ENCODE measurements at regions not wholly inside any gene's neighbourhood (a gene's known extent, or its start where the extent isn't known, plus 50 kb on each side); places are given as distances from the start of the nearest gene placed in this dataset.
A peak's percentile ranks its signal among the peaks of the same experiment; 100 is the strongest.

- no peaks in the 10 kb centered on the region for H3K4me1 ChIP-seq
- no peak overlapping the region for H3K4me3 ChIP-seq
- TF ChIP-seq ZNF302 (CRISPR knock-in tag; IDR thresholded peaks at IDR 0.05), result no peak
- ChIA-PET POLR2A (no interaction called here), CTCF (no interaction called here)
- DNase-seq (ENCODE audit: low read depth in 1 of 2, low spot score in 1 of 2) (no peak), FAIRE-seq (no peak), ATAC-seq (no peak)
- no peaks in the 10 kb centered on the region for H3K9me3 ChIP-seq
- no peak overlapping the region for H3K27ac ChIP-seq
- WGBS (ENCODE audit: missing lambda C conversion rate), result 27% methylated on average over 2 of the region's 2 CpGs
- no peak overlapping the region for H3K4me2 ChIP-seq
Measured at GRCh38 chr2:184993746-184994145, 395.4 kb downstream of the ZNF804A start.

GRCh38 chr2:185006481-185006880, 408.2 kb downstream of the ZNF804A start:
- Histone ChIP-seq H3K4me1 (no peaks in the 10 kb centered on the region), H3K27ac (no peak overlapping the region), H3K4me2 (no peak overlapping the region), H3K4me3 (no peak overlapping the region), H3K9me3 (peaks cover 7% of the 10 kb centered on the region)
- ATAC-seq (no peak), FAIRE-seq (no peak), DNase-seq (ENCODE audit: low read depth in 1 of 2, low spot score in 1 of 2) (no peak)
- 19% methylated on average over 4 of the region's 4 CpGs for WGBS (ENCODE audit: missing lambda C conversion rate)
- no peak for TF ChIP-seq HOXB5 (CRISPR knock-in tag; IDR thresholded peaks at IDR 0.05)
- TF ChIP-seq RARB (CRISPR knock-in tag; IDR thresholded peaks at IDR 0.05), result no peak
- no peak for TF ChIP-seq JUN (IDR thresholded peaks at IDR 0.05)
- TF ChIP-seq E2F6 (IDR thresholded peaks at IDR 0.05; ENCODE audit: borderline replicate concordance, low read depth), result no peak
- TF ChIP-seq TP53 (CRISPR knock-in tag; IDR thresholded peaks at IDR 0.05), result no peak
- TF ChIP-seq, protein P1, sequence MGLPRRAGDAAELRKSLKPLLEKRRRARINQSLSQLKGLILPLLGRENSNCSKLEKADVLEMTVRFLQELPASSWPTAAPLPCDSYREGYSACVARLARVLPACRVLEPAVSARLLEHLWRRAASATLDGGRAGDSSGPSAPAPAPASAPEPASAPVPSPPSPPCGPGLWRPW (IDR thresholded peaks at IDR 0.05), result no peak
- TF ChIP-seq BCL3 (IDR thresholded peaks at IDR 0.05), result no peak
- POLR2A ChIA-PET, result no interaction called here
- CTCF ChIA-PET, result no interaction called here

DNA sequence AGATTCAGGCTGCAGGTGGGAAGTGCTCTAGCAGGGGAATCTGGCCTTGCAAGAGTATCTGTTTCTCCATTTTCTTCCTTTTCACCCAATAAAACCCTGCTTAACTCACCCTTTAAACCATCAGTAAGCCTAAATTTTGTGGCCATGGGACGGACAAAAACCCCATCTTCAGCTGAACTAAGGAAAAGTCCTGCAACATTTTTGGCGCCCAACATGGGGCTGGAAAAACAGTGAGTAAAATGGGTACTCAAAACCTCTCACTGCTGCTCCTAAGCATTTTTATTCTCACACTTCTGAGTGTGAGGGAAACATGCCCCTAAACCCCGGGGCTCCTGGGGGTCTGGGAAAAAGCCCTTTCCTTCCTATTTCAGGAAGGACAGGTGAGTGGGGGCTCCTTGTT, 414.3 kb downstream of the ZNF804A start:
- no peak for FAIRE-seq
- H3K4me1 ChIP-seq, result no peaks in the 10 kb centered on the region
- ATAC-seq, result no peak
- ChIA-PET POLR2A (no interaction called here), CTCF (no interaction called here)
- no peak for TF ChIP-seq MYC (IDR thresholded peaks at IDR 0.05; ENCODE audit: borderline replicate concordance, low read length)
- TF ChIP-seq HOXA7 (CRISPR knock-in tag; IDR thresholded peaks at IDR 0.05), result no peak
- TF ChIP-seq POLR2AphosphoS2 (conservative IDR thresholded peaks at IDR 0.05; ENCODE audit: low read length), result no peak
- no peak for TF ChIP-seq PHF8 (IDR thresholded peaks at IDR 0.05; ENCODE audit: borderline replicate concordance, low read depth)
- TF ChIP-seq, protein P2, sequence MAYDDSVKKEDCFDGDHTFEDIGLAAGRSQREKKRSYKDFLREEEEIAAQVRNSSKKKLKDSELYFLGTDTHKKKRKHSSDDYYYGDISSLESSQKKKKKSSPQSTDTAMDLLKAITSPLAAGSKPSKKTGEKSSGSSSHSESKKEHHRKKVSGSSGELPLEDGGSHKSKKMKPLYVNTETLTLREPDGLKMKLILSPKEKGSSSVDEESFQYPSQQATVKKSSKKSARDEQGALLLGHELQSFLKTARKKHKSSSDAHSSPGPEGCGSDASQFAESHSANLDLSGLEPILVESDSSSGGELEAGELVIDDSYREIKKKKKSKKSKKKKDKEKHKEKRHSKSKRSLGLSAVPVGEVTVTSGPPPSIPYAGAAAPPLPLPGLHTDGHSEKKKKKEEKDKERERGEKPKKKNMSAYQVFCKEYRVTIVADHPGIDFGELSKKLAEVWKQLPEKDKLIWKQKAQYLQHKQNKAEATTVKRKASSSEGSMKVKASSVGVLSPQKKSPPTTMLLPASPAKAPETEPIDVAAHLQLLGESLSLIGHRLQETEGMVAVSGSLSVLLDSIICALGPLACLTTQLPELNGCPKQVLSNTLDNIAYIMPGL (CRISPR knock-in tag; IDR thresholded peaks at IDR 0.05; ENCODE audit: borderline replicate concordance), result no peak
- TF ChIP-seq ZC3H11A (IDR thresholded peaks at IDR 0.05), result no peak
- no peak for TF ChIP-seq GATA3 (IDR thresholded peaks at IDR 0.05; ENCODE audit: borderline replicate concordance)
- TF ChIP-seq SREBF2 (IDR thresholded peaks at IDR 0.05), result no peak
- TF ChIP-seq ZNF302 (CRISPR knock-in tag; IDR thresholded peaks at IDR 0.05), result no peak
- no peak for TF ChIP-seq RNF2 (IDR thresholded peaks at IDR 0.05; ENCODE audit: borderline replicate concordance, low read depth)
- TF ChIP-seq HEYL (CRISPR knock-in tag; IDR thresholded peaks at IDR 0.05), result no peak
- no peak for TF ChIP-seq CHD4 (IDR thresholded peaks at IDR 0.05; ENCODE audit: borderline replicate concordance)
- TF ChIP-seq SMC3 (IDR thresholded peaks at IDR 0.05), result no peak
- TF ChIP-seq, protein P1 (IDR thresholded peaks at IDR 0.05), result no peak
- TF ChIP-seq FOSL2 (IDR thresholded peaks at IDR 0.05), result no peak
- no peak for TF ChIP-seq FOSL2 (CRISPR knock-in tag; IDR thresholded peaks at IDR 0.05)
- TF ChIP-seq EHF (CRISPR knock-in tag; IDR thresholded peaks at IDR 0.05), result no peak
- TF ChIP-seq, protein P3, sequence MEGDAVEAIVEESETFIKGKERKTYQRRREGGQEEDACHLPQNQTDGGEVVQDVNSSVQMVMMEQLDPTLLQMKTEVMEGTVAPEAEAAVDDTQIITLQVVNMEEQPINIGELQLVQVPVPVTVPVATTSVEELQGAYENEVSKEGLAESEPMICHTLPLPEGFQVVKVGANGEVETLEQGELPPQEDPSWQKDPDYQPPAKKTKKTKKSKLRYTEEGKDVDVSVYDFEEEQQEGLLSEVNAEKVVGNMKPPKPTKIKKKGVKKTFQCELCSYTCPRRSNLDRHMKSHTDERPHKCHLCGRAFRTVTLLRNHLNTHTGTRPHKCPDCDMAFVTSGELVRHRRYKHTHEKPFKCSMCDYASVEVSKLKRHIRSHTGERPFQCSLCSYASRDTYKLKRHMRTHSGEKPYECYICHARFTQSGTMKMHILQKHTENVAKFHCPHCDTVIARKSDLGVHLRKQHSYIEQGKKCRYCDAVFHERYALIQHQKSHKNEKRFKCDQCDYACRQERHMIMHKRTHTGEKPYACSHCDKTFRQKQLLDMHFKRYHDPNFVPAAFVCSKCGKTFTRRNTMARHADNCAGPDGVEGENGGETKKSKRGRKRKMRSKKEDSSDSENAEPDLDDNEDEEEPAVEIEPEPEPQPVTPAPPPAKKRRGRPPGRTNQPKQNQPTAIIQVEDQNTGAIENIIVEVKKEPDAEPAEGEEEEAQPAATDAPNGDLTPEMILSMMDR (IDR thresholded peaks at IDR 0.05), result no peak
- no peak for TF ChIP-seq BHLHE40 (IDR thresholded peaks at IDR 0.05; ENCODE audit: low read depth, low read length)
- TF ChIP-seq RARB (CRISPR knock-in tag; IDR thresholded peaks at IDR 0.05), result no peak
- peak in 1 of 2 experiments; percentile 10 for DNase-seq (ENCODE audit: low read depth in 1 of 2, low spot score in 1 of 2)
- no peak overlapping the region for H3K27ac ChIP-seq
- peaks cover 19% of the 10 kb centered on the region for H3K9me3 ChIP-seq
- H3K4me3 ChIP-seq, result no peak overlapping the region
- H3K4me2 ChIP-seq, result no peak overlapping the region
- 29% methylated on average over 3 of the region's 3 CpGs for WGBS (ENCODE audit: missing lambda C conversion rate)

Measured in A549 (cell line).